IPS-15b (cell line): ENCODE measurements at regions not wholly inside any gene's neighbourhood (a gene's known extent, or its start where the extent isn't known, plus 50 kb on each side); places are given as distances from the start of the nearest gene placed in this dataset.
"Not testable (repeated sequence)": the region's sequence is repeated elsewhere in the genome, so short reads cannot be mapped to it uniquely, and the experiment has no call there.

ENCODE experiments used
- H3K27me3 ChIP-seq: one replicate; pipeline ENCODE4 v1.6.1; 2013; ENCODE audit warnings: low read length; ENCODE audit not compliant: control insufficient read depth, insufficient read depth
- H3K36me3 ChIP-seq: one replicate; pipeline ENCODE4 v1.6.1; 2013; ENCODE audit warnings: low read length; ENCODE audit not compliant: control insufficient read depth, insufficient read depth
- H3K4me1 ChIP-seq: one replicate; pipeline ENCODE4 v1.6.1; 2013; ENCODE audit warnings: mild to moderate bottlenecking, low read length; ENCODE audit not compliant: control insufficient read depth, insufficient read depth
- H3K4me3 ChIP-seq: one replicate; pipeline ENCODE4 v1.5.1; 2013; ENCODE audit warnings: low read depth, low read length
- H3K9ac ChIP-seq: one replicate; pipeline ENCODE4 v1.6.1; 2013; ENCODE audit warnings: low read depth, mild to moderate bottlenecking, low read length
- H3K9me3 ChIP-seq: one replicate; pipeline ENCODE4 v1.6.1; 2013; ENCODE audit warnings: mild to moderate bottlenecking, low read length; ENCODE audit not compliant: control insufficient read depth, insufficient read depth

DNA sequence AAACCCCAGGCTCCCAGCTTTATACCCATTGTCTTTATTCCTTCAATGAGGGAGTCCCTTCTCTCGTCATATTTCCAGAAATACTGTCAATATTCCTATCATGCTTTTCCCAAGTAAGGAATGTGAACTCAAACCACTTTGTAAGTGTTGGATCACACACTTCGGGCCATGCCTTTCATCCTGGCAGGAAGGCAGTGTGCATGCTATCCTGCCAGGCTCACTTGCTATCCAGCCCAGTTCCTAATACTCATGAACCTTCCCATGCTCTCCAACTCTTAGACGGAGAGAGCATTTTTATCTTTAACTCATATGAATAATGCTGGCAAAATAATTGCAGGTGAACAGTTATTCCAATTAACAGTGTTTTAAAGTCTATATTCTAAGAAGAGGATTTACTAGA lies 639.9 kb upstream of the ACO1 start:
- Histone ChIP-seq H3K4me1 (no peaks in the 10 kb centered on the region), H3K9me3 (no peaks in the 10 kb centered on the region), H3K4me3 (no peak overlapping the region), H3K9ac (no peak overlapping the region), H3K36me3 (no peaks in the 10 kb centered on the region), H3K27me3 (no peaks in the 10 kb centered on the region)

GRCh38 chr9:31745468-31745867 lies 639.0 kb upstream of the ACO1 start:
- Histone ChIP-seq H3K36me3 (no peaks in the 10 kb centered on the region), H3K27me3 (no peaks in the 10 kb centered on the region), H3K4me3 (no peak overlapping the region), H3K4me1 (no peaks in the 10 kb centered on the region), H3K9me3 (no peaks in the 10 kb centered on the region), H3K9ac (no peak overlapping the region)

DNA sequence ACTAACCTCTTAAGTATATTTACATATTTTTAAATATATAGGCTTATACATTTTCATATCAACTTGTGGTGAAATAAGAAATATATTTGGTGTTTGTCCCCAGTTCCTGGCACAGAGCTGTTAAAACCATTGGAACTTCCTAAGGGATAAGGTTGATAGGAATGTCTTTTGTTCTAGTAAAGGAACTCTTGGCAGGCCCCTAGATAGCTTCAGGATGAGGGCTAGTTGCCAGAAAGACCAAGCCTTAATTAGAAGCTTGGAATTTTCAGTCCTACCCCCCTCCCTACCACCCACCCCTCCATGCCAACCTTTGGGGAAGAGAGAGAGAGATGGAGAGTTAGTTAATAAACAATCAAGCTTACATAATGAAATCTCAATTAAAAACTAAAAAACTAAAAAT lies 638.6 kb upstream of the ACO1 start:
- no peak overlapping the region for H3K4me3 ChIP-seq
- H3K9ac ChIP-seq, result no peak overlapping the region

GRCh38 chr9:31753756-31754155 lies 630.7 kb upstream of the ACO1 start:
- Histone ChIP-seq H3K27me3 (no peaks in the 10 kb centered on the region), H3K9me3 (no peaks in the 10 kb centered on the region), H3K4me3 (no peak overlapping the region), H3K9ac (no peak overlapping the region), H3K4me1 (no peaks in the 10 kb centered on the region), H3K36me3 (no peaks in the 10 kb centered on the region)

More for the DNA sequence above, 638.6 kb upstream of the ACO1 start:
- Histone ChIP-seq H3K4me1 (no peaks in the 10 kb centered on the region), H3K36me3 (no peaks in the 10 kb centered on the region), H3K27me3 (no peaks in the 10 kb centered on the region), H3K9me3 (no peaks in the 10 kb centered on the region)

DNA sequence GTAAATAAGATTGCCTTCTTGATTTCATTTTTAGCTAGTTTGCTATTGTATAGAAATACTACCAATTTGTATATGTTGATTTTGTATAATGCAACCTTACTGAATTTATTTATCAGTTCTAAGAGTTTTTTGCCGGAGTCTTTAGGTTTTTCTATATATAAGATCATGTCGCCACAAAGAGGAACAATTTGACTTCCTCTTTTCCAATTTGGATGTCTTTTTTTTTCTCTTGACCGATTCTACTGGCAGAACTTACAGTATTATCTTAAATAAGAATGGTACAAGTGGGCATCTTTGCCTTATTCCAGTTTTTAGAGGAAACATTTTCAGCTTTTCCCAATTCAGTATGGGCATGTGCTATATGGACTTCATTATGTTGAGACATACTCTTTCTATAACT lies 624.7 kb upstream of the ACO1 start:
- Histone ChIP-seq H3K9ac (no peak overlapping the region), H3K4me3 (no peak overlapping the region), H3K27me3 (no peaks in the 10 kb centered on the region), H3K9me3 (peaks cover 4% of the 10 kb centered on the region), H3K4me1 (no peaks in the 10 kb centered on the region), H3K36me3 (no peaks in the 10 kb centered on the region)

DNA sequence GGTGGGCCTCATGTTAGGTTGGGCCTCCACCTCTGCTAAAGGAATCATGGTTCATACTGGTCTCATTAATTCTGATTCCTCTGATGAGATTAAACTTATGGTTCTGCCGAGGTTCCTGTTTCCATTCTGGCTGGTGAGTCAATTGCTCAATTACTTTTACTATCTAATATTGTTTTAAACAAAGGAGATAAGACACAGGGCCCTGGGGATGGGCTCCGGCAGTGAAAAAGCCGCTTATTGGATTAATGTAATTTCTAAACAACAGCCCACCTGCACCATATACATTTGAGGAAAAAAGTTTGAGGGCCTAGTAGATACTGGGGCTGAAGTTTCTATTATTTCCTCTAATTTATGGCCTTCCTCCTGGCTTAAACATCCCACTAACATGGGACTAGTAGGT lies 610.4 kb upstream of the ACO1 start:
- H3K9ac ChIP-seq, H3K4me1 ChIP-seq, H3K27me3 ChIP-seq, H3K36me3 ChIP-seq, H3K9me3 ChIP-seq, H3K4me3 ChIP-seq: not testable (repeated sequence)

GRCh38 chr9:31774571-31774970 lies 609.9 kb upstream of the ACO1 start:
- H3K9ac ChIP-seq, result no peak overlapping the region

GRCh38 chr9:31776471-31776870 lies 608.0 kb upstream of the ACO1 start:
- Histone ChIP-seq H3K27me3 (no peaks in the 10 kb centered on the region), H3K9me3 (peaks cover 9% of the 10 kb centered on the region), H3K36me3 (no peaks in the 10 kb centered on the region), H3K4me3 (no peak overlapping the region), H3K4me1 (no peaks in the 10 kb centered on the region), H3K9ac (no peak overlapping the region)

More at GRCh38 chr9:31774571-31774970, 609.9 kb upstream of the ACO1 start:
- H3K27me3 ChIP-seq, result no peaks in the 10 kb centered on the region
- H3K4me3 ChIP-seq, result no peak overlapping the region
- peaks cover 3% of the 10 kb centered on the region for H3K9me3 ChIP-seq
- H3K4me1 ChIP-seq, result no peaks in the 10 kb centered on the region
- no peaks in the 10 kb centered on the region for H3K36me3 ChIP-seq

GRCh38 chr9:31783491-31783890 lies 601.0 kb upstream of the ACO1 start:
- Histone ChIP-seq H3K4me1 (no peaks in the 10 kb centered on the region), H3K9me3 (peaks cover 9% of the 10 kb centered on the region), H3K27me3 (no peaks in the 10 kb centered on the region), H3K9ac (no peak overlapping the region), H3K36me3 (no peaks in the 10 kb centered on the region), H3K4me3 (no peak overlapping the region)

DNA sequence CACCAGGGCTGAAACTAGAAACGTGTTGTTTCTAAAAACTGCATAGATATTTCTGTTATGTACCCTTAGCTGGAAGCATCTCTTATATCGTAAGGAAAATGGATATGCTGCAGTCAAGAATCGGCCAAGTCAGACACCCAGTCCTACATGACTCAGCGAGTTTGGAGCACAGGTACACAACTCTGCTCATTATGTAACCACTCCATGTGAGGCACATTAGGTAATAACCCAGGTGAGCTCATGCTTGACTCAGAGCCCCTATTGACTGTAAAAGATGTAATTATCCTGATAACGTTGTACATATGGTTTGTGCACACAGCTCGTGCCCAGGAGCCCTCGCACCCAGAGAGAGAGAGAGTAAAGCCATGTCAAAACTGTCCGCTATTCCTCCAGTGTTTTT lies 593.7 kb upstream of the ACO1 start:
- Histone ChIP-seq H3K27me3 (no peaks in the 10 kb centered on the region), H3K4me3 (no peak overlapping the region), H3K9ac (no peak overlapping the region), H3K9me3 (no peaks in the 10 kb centered on the region), H3K36me3 (no peaks in the 10 kb centered on the region), H3K4me1 (no peaks in the 10 kb centered on the region)

DNA sequence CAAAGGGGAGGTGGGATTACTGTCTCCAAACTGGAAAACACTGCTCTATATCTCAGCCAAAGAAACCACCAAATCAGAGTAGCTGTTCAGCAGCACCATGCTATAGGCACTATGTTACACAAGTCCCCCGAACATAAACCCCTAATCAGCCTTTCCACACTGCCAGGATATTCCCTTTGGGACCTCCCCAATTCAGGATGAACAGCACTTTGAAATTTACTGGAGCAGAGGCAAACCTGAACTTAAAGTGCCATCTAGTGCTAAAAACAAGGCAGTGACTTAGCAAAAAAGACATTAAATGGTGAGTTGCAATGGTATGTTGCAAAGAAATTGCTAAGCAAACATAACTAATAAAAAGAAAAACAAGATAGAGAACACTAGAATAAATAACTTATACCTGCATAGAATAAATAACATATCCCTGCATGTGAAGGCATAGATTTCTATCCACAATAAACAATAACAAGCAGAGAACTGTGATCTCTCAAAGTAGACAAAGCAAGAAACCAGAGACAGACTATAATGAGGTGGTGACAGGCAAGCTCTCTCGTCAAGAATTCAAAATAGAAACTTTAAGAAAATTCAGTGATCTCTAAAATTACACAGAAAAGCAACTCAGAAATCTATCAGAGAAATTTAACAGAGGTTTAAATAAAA lies 584.4 kb upstream of the ACO1 start:
- Histone ChIP-seq H3K9me3 (no peaks in the 10 kb centered on the region), H3K4me3 (no peak overlapping the region), H3K36me3 (no peaks in the 10 kb centered on the region), H3K27me3 (no peaks in the 10 kb centered on the region), H3K4me1 (peaks cover 6% of the 10 kb centered on the region), H3K9ac (no peak overlapping the region)

GRCh38 chr9:31807574-31808256 lies 576.7 kb upstream of the ACO1 start:
- Histone ChIP-seq H3K4me1 (no peaks in the 10 kb centered on the region), H3K4me3 (no peak overlapping the region), H3K27me3 (no peaks in the 10 kb centered on the region), H3K9ac (no peak overlapping the region), H3K9me3 (no peaks in the 10 kb centered on the region), H3K36me3 (no peaks in the 10 kb centered on the region)
